Loucy (cell line): ENCODE measurements at regions not wholly inside any gene's neighbourhood (a gene's known extent, or its start where the extent isn't known, plus 50 kb on each side); places are given as distances from the start of the nearest gene placed in this dataset.

ENCODE experiments used
- EZH2phosphoT487 ChIP-seq: fragments of 200-600 bp; IDR thresholded peaks from 2 replicates; pipeline ENCODE4 v1.6.1; 2018; ENCODE audit warnings: antibody characterized with exemption, mild to moderate bottlenecking, moderate library complexity, borderline replicate concordance
- TF ChIP-seq, protein P1 (sequence below): fragments of 200-600 bp; sonication (generic); conservative IDR thresholded peaks from 2 replicates; pipeline ENCODE4 v1.5.1; 2014; ENCODE audit warnings: mild to moderate bottlenecking, antibody characterized with exemption, low read length

DNA sequence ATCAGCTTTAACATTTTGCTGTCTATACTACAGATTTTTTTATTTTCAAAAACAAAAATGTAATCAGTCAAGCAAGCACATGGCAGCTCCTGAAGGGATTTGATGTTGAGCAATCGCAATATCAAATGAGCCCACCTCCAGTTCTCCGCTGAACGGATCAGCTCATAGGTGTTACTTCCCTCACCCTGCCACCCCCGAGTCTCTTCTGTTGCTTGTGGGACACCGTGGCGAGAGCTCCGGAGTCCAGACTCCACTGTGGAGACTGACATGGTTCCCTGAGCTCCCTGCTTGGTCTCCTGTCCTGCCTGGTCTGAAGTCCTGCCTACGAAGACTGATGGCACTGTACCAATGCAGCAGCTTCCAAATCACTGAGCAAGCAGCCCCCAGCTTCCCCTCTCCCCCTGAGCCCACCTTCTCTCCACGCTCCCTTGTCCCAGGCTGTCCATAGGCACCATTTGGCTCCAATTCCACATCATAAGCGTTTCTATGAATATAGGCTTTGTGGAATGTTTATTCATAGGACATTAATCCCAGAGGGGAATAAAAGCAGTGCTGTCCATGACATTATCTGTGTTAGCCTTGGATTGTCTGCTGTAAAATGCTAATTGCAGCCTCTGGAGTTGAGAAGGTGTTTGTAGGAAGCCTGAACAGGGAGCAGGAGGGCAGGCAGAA is 162.2 kb downstream of the LY86 start:
- TF ChIP-seq, protein P1, sequence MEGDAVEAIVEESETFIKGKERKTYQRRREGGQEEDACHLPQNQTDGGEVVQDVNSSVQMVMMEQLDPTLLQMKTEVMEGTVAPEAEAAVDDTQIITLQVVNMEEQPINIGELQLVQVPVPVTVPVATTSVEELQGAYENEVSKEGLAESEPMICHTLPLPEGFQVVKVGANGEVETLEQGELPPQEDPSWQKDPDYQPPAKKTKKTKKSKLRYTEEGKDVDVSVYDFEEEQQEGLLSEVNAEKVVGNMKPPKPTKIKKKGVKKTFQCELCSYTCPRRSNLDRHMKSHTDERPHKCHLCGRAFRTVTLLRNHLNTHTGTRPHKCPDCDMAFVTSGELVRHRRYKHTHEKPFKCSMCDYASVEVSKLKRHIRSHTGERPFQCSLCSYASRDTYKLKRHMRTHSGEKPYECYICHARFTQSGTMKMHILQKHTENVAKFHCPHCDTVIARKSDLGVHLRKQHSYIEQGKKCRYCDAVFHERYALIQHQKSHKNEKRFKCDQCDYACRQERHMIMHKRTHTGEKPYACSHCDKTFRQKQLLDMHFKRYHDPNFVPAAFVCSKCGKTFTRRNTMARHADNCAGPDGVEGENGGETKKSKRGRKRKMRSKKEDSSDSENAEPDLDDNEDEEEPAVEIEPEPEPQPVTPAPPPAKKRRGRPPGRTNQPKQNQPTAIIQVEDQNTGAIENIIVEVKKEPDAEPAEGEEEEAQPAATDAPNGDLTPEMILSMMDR: no peak
- TF ChIP-seq EZH2phosphoT487: no peak
